Stimulated activated CD4-positive, alpha-beta T cell treated with anti-CD3 and anti-CD28 coated beads, TNF-alpha, amount 100 ng/mL, for 48 hours (primary cell): ENCODE measurements at regions not wholly inside any gene's neighbourhood (a gene's known extent, or its start where the extent isn't known, plus 50 kb on each side); places are given as distances from the start of the nearest gene placed in this dataset.

Experiments
- DNase-seq, 3 donors: peaks; one replicate each; pipeline ENCODE4 v3.0.0-alpha.2; 2020; ENCODE audit warnings: low read depth in 3 of 3

- no peak for DNase-seq
Observed at GRCh38 chrX:147693511-147693910, 218.2 kb upstream of the FMR1 start.

DNA sequence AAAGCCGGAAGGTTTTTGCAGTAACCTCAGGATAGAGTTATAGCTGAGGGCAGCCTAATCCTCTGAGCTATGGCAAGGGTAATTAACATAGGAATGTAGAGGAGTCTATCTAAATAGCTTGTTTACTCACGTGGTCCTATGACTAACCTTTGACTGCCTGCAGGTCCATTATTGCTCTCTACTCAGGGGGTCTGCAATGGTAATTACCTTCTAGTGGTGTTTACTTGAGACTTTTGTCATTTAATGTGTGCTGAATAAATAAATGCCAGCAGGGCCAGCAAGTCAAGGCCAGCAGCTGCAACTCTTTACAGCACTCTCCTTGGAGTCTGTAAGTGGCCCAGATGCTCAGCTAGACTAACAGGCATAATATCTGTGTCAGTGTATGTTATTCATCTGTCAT, 212.7 kb upstream of the FMR1 start:
- DNase-seq: no peak

DNA sequence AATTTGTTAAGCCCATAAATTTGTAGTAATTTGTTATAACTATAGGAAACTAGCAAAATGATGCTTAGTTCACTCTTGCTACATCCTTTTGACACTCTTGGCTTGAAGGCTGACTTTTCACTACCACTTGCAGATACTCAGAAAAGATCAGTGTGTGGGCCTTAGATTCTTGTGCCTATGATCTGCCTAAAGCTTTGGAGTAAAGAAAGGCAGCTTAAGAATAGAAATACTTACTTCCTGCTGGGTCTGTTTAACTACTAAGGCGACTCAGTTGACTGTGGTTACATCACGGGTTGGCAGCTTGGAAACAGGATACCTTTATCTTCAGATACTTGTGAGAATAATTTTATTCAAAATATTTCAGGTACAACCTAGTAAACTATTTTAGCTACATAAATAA, 201.4 kb upstream of the FMR1 start:
- DNase-seq: no peak

GRCh38 chrX:147733369-147733768, 178.3 kb upstream of the FMR1 start:
- DNase-seq: no peak

GRCh38 chrX:147735364-147735763, 176.4 kb upstream of the FMR1 start:
- no peak for DNase-seq

DNA sequence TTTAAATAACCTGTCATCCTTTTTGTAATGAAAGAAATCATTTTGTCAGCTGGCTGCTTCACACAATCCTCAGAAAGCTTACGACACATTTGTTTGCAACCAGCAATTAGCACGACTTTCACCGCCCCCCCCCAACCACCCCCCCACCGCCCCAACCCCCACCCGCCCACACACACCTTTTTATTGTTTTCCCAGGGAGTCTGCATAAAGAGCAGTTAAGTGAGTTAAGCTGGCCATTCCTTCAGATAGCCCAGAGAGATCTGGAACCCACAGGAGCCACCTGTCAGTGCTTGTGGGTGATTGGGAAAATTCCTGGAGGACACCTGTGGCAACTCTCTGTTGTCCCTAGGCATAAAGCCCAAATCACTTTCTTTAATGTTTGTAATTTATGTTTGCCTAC, 175.7 kb upstream of the FMR1 start:
- no peak for DNase-seq

DNA sequence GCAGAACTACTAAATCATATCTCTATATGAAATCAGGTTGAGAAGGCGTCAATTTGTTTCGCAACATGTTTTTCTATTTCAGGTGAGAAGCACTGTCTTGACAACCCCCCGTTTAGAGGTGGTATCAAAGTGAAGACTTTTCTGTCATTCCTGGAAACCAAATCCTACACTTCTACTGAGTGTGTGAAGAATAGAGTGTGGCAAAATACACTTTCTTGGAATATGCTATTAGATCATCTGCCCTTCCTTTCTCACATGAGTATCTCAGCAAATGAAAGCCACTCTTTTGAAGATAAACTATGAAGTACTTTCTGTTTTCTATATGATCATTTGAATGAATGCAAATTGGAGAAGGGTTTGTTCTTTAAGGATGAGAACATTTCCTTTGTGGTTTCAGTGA, 174.0 kb upstream of the FMR1 start:
- DNase-seq: no peak

- DNase-seq: no peak
Observed at GRCh38 chrX:147738265-147738664, 173.5 kb upstream of the FMR1 start.

GRCh38 chrX:147739196-147739595, 172.5 kb upstream of the FMR1 start:
- no peak for DNase-seq

GRCh38 chrX:147741776-147742175, 169.9 kb upstream of the FMR1 start:
- no peak for DNase-seq

DNA sequence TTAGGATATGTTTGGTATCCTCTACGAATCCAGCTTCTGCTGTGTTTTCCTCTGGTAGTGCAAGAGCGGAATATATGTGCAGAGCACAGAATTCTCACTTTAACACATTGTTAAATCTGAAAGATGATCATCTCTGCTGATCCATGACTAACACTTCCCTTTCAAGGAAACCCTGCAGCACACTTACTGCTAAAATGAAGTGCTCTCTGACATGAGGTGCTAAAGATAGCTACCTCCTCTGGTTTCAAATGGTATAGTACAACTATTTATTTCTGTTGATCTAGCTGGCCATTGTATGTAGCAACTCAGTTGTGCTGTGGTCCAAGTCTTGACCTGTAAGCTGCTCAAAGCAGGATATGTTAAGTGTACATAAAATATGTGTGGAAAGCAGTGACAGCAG, 162.4 kb upstream of the FMR1 start:
- DNase-seq: no peak

DNA sequence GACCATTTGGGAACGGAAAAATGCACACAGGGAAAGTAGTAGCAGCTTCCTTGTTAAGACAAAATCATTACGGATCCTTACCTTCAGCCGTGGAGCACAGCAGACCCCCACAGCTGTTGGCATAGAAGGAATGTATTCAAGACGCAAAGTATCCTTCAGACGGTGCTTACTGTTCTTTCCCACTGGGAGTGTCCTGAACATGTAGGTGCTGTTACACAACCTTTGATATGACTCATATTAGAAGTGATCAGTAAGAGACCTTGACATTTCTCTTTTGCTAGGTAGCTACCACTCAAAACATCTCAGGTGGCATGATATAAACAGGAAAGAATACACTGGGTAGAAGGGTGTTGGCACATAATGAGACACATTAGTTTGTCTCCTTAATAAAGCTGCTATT, 154.0 kb upstream of the FMR1 start:
- no peak for DNase-seq

DNA sequence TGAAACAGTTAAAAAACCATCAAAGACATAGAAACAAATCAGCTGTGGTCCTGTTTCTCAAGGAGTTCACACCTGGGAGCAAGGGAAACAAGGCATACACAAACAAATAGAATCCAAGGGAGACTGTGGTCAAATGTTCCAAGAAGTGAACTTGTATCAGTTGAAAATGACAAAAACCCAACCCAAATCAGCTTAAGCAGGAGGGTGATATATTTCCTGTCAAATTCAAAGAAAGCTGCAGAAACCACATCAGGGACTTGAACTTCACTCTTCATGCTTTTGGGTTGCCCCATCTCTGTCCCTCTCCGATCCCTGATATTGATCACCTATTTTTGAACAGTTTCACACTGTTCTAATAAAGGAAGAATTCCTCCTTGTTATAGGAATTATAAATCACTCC, 148.6 kb upstream of the FMR1 start:
- DNase-seq: no peak

DNA sequence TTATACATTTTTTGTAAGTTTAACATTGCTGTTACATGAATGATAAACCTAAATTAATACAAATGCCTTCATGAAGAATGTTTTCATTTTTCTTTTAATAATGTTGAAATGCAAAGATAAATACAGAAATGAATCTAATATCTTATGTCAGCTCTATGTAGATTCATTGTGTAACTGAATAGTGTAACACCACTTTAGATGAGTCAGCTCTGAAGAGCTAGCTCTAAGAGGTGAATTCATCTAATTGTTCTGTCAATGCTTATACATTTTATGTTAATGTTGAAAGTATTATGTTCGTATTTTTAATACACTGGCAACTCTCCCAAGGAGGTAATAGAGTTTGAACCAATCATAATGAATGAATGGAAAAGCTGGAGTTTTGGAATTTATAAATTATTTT, 146.9 kb upstream of the FMR1 start:
- DNase-seq: no peak

- no peak for DNase-seq
Observed at GRCh38 chrX:147770858-147771257, 140.9 kb upstream of the FMR1 start.

GRCh38 chrX:147776988-147777387, 134.7 kb upstream of the FMR1 start:
- DNase-seq: no peak

DNA sequence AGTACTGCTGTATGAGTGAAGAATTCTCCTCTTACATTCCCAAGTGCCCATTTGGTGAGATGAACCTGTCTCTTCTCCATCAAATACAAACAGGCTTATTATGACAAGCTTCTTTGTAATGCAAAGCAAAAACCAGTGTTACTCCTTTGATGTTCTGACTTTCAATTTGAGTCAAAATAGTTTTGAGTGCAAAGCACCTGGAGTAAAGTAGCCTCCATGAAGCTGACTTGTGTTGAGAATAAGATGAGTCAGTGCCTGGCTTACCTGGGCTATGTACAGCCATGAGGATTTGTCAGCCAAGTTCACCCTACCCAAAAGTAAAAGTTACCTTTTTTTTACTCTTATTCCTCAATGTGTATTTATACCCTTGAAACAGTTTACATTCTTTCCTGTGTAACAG, 132.5 kb upstream of the FMR1 start:
- no peak for DNase-seq

GRCh38 chrX:147781844-147782243, 129.9 kb upstream of the FMR1 start:
- no peak for DNase-seq

GRCh38 chrX:147788641-147789350, 122.9 kb upstream of the FMR1 start:
- DNase-seq: no peak

GRCh38 chrX:147800663-147801062, 111.1 kb upstream of the FMR1 start:
- no peak for DNase-seq

DNA sequence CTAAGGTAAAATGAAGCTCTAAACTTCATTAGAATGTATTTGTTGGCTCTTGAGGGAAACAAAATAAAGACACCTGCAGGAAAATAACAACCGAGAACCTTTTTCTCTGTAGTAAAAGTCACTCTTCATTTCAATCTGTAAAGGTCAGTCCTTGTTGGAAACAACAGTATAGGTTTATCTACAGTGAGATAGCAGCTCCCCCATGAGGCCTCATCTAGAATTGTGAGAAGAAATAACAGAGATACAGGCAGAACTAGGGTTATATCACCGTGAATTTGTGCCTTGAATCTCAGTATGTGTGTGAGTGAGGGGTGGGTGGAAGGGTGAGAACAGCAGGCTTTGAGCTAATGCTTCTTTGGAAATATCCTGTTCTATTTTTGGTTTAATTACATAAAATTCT, 107.8 kb upstream of the FMR1 start:
- no peak for DNase-seq

DNA sequence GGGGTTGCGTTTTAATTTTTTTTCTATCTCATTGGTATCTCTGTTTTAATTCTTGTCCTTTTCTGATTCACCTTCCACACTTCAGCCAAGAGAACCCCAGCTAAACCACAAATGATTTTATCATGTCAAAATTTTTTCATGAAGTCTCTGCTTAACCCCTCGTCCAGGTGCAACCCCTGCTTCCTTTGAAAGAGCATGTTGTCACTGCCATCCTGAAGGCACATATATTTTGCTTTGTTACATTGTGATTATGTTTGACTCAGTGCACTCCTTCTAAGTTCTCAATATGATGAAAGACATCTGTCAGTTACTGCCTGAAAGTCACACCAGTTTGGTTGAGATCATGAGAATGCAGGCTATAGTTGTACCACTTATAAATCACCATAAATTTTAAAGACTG, 99.9 kb upstream of the FMR1 start:
- no peak for DNase-seq

GRCh38 chrX:147827070-147827469, 84.6 kb upstream of the FMR1 start:
- no peak for DNase-seq

- DNase-seq: no peak
Observed at GRCh38 chrX:147828719-147829118, 83.0 kb upstream of the FMR1 start.
